ENCODE measurements at regions not wholly inside any gene's neighbourhood (a gene's known extent, or its start where the extent isn't known, plus 50 kb on each side); places are given as distances from the start of the nearest gene placed in this dataset.

- peak; percentile 77 for DNase-seq
- peaks cover 6% of the 10 kb centered on the region; the same call in 1 of the 2 replicates for H3K36me3 Mint-ChIP-seq (ENCODE audit: low read depth)
These were observed 363.7 kb upstream of the CHAC2 start for GRCh38 chr2:53403792-53404413.

DNA sequence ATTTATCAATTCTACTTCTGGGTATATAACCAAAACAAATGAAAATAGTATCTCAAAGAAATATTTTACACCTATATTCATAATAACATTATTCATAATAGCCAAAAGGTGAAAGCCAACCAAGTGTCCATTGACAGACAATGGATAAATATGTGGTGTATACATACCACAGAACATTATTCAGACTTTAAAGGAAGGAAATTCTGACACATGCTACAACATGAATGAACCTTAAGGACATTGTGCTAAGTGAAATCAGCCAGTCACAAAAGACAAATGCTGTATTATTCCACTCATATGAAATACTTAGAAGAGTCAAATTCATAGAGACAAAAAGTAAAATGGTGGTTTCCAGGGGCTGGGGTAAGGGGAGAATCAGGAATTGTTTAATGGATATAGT is 370.5 kb upstream of the CHAC2 start:
- peaks cover 34% of the 10 kb centered on the region for H3K4me1 Mint-ChIP-seq (ENCODE audit: low read depth)
- no peak overlapping the region; the same call in 1 of the 2 replicates for H3K27ac Mint-ChIP-seq
- H3K9me3 Mint-ChIP-seq = no peaks in the 10 kb centered on the region
- no peak for DNase-seq
- TF ChIP-seq, protein P1, sequence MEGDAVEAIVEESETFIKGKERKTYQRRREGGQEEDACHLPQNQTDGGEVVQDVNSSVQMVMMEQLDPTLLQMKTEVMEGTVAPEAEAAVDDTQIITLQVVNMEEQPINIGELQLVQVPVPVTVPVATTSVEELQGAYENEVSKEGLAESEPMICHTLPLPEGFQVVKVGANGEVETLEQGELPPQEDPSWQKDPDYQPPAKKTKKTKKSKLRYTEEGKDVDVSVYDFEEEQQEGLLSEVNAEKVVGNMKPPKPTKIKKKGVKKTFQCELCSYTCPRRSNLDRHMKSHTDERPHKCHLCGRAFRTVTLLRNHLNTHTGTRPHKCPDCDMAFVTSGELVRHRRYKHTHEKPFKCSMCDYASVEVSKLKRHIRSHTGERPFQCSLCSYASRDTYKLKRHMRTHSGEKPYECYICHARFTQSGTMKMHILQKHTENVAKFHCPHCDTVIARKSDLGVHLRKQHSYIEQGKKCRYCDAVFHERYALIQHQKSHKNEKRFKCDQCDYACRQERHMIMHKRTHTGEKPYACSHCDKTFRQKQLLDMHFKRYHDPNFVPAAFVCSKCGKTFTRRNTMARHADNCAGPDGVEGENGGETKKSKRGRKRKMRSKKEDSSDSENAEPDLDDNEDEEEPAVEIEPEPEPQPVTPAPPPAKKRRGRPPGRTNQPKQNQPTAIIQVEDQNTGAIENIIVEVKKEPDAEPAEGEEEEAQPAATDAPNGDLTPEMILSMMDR (IDR thresholded peaks at IDR 0.05) = no peak
- no peaks in the 10 kb centered on the region for H3K36me3 Mint-ChIP-seq (ENCODE audit: low read depth)
- H3K27me3 Mint-ChIP-seq (ENCODE audit: insufficient read depth) = no peaks in the 10 kb centered on the region
- H3K4me3 Mint-ChIP-seq = peak overlapping the region; percentile 33; the same call in 1 of the 2 replicates

More at GRCh38 chr2:53403792-53404413, 363.7 kb upstream of the CHAC2 start:
- H3K4me3 Mint-ChIP-seq = peak overlapping the region; percentile 64
- no peaks in the 10 kb centered on the region for H3K27me3 Mint-ChIP-seq (ENCODE audit: insufficient read depth)
- no peaks in the 10 kb centered on the region for H3K9me3 Mint-ChIP-seq
- TF ChIP-seq, protein P1 (IDR thresholded peaks at IDR 0.05) = no peak
- H3K4me1 Mint-ChIP-seq (ENCODE audit: low read depth) = peaks cover 73% of the 10 kb centered on the region
- H3K27ac Mint-ChIP-seq = peak overlapping the region; percentile 76

GRCh38 chr2:53381271-53381670 is 386.3 kb upstream of the CHAC2 start:
- Mint-ChIP-seq H3K36me3 (ENCODE audit: low read depth) (peaks cover 3% of the 10 kb centered on the region; the same call in 1 of the 2 replicates), H3K9me3 (peaks cover 2% of the 10 kb centered on the region; the same call in 1 of the 2 replicates), H3K4me1 (ENCODE audit: low read depth) (peaks cover 16% of the 10 kb centered on the region), H3K4me3 (no peak overlapping the region), H3K27ac (no peak overlapping the region), H3K27me3 (ENCODE audit: insufficient read depth) (peaks cover 1% of the 10 kb centered on the region; the same call in 1 of the 2 replicates)
- DNase-seq = no peak
- TF ChIP-seq, protein P1 (IDR thresholded peaks at IDR 0.05) = no peak

DNA sequence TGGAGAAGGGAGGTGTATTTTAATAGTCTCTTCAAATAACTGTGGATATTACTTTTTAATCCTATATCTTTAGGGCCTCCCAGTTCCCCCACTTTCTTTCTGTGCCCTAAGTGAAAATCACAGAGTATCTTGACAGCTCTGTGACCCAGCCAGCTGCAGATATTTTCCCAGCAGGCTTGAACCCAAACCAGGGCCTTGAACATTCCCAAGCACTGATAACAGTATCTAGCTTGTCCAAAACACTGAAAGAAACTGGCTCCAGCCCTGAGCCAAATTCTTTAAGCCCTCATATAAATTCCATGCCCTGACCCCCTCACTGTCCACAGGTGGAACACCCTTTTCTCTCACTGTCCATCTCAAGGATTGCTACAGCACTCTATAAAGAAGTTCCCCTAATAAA is 388.1 kb upstream of the CHAC2 start:
- no peak for DNase-seq
- no peak overlapping the region for H3K27ac Mint-ChIP-seq
- H3K36me3 Mint-ChIP-seq (ENCODE audit: low read depth) = peaks cover 6% of the 10 kb centered on the region; the same call in 1 of the 2 replicates
- TF ChIP-seq, protein P1 (IDR thresholded peaks at IDR 0.05) = no peak
- H3K27me3 Mint-ChIP-seq (ENCODE audit: insufficient read depth) = peaks cover 1% of the 10 kb centered on the region; the same call in 1 of the 2 replicates
- H3K9me3 Mint-ChIP-seq = peaks cover 12% of the 10 kb centered on the region; the same call in 1 of the 2 replicates
- H3K4me3 Mint-ChIP-seq = no peak overlapping the region
- peaks cover 16% of the 10 kb centered on the region for H3K4me1 Mint-ChIP-seq (ENCODE audit: low read depth)

GRCh38 chr2:53378791-53379190 is 388.8 kb upstream of the CHAC2 start:
- Mint-ChIP-seq H3K27me3 (ENCODE audit: insufficient read depth) (peaks cover 1% of the 10 kb centered on the region; the same call in 1 of the 2 replicates), H3K4me1 (ENCODE audit: low read depth) (peaks cover 21% of the 10 kb centered on the region), H3K4me3 (no peak overlapping the region), H3K36me3 (ENCODE audit: low read depth) (peaks cover 6% of the 10 kb centered on the region; the same call in 1 of the 2 replicates), H3K27ac (no peak overlapping the region), H3K9me3 (peaks cover 12% of the 10 kb centered on the region; the same call in 1 of the 2 replicates)
- no peak for DNase-seq
- TF ChIP-seq, protein P1 (IDR thresholded peaks at IDR 0.05) = no peak

Measured in HFFc6 (cell line).